ENCODE measurements at regions not wholly inside any gene's neighbourhood (a gene's known extent, or its start where the extent isn't known, plus 50 kb on each side); places are given as distances from the start of the nearest gene placed in this dataset.
A peak's percentile ranks its signal among the peaks of the same experiment; 100 is the strongest.

- peak; percentile 72 for DNase-seq
Measured at GRCh38 chr9:3732077-3733038, 206.6 kb upstream of the RFX3 start.

- DNase-seq = no peak
Measured at GRCh38 chr9:3730511-3730922, 204.7 kb upstream of the RFX3 start.

DNA sequence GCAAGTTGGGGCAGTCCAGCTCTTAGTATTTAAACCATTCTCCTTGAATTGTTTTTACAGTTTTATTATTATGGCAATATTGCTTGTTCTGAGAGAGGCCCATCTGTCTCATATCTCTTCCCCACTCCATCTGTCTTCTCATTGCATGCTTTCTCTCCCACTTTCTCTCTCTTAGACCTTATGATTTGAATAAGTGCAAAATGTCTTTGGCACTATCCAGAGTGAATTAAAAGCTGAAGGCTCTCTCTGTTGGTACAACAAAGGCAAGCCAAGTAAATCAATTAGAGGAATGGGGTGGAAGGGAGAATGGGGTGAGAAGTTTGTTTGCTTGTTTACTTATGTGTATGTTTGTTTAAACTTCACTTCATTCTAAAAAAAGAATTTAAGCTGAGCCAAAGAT lies 195.3 kb upstream of the RFX3 start:
- DNase-seq = no peak

GRCh38 chr9:3719286-3719685 lies 193.5 kb upstream of the RFX3 start:
- no peak for DNase-seq

DNA sequence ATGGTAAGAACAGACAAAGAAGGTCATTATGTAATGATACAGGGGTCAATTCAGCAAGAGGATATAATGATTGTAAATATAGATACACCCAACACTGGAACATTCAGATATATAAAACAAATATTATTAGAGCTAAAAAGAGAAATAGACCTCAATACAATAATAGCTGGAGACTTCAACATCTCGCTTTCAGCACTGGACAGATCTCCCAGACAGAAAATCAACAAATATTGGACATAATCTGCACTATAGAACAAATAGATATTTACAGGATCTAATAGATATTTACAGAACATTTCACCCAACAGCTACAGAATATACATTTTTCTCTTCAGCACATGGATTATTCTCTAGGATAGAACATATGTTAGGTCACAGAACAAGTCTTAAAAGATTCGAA lies 190.6 kb upstream of the RFX3 start:
- DNase-seq = no peak

DNA sequence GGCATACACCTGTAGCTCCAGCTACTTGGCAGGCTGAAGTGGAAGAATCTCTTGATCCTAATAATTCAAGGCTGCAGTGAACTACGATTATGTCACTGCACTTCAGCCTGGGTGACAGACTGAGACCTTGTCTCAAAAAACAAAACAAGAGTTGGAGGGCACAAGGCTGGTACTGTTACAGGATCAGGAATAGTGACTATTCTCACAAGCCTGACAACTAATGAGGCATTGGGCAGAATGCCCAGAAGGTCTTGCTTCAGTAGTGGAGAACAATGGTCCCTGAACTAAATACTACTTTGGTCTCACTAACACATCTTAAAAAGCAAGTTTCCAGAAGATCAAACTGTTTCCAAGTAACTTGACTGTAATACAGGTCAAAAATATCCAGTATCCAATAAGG lies 182.9 kb upstream of the RFX3 start:
- no peak for DNase-seq

- no peak for DNase-seq
Measured at GRCh38 chr9:3704890-3705289, 179.1 kb upstream of the RFX3 start.

GRCh38 chr9:3700772-3701171 lies 175.0 kb upstream of the RFX3 start:
- no peak for DNase-seq

DNA sequence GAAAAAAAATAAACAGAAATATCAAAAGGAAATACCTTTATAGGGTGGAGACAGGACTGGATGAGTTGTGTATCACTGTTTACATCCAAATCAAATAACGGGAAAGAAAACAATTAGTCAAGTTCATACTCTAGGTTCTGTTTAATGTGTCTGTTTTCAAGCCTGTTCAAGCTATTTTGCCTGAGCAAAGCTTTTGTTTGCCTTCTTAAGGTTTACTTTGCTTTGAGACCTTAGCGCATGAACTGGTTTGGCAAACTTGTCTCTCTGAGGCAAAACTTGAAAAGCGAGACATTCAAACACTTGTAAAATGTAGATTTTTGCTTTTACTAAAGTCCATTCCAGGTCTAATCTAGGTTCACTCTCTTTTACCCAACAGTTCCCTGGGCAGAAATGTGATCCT lies 174.1 kb upstream of the RFX3 start:
- no peak for DNase-seq

DNA sequence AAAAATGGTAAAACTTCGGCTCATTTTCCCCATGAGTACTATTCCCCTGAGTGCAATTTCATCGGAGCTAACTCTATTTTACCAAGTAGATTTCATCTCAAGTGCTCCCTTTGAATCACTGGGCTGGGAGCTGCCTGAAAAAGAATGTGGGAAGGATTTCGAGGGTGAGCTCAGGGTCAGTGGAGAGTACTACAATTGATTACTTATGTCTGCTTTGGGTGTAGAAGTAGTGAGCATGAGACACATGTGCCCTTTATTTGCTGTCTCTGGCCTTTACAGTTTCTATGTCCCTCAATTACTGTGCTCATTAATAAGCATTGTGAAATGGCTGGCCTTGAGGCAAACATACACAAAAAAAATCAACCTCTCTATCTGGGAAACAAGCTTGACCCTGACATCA lies 172.7 kb upstream of the RFX3 start:
- DNase-seq = no peak

DNA sequence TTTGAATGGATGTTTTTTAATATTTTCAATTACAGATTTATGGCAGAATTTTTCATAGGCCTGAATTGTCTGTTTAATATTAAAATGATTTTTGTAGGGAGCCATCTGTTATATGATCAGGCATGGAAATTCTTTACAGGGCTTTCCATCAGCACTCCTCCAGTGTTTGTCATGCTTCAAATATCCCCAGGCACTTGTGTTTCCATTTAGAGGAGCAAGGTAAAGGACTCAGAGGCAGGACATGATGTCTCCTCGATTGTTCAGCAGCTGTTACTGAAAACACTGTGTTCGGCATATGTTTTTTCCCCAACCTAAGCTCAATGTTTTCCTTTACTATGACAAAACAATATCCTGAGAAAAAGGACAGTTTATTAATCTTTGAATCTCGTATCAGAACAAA lies 172.3 kb upstream of the RFX3 start:
- DNase-seq = no peak

- DNase-seq = no peak
Measured at GRCh38 chr9:3696368-3696767, 170.6 kb upstream of the RFX3 start.

DNA sequence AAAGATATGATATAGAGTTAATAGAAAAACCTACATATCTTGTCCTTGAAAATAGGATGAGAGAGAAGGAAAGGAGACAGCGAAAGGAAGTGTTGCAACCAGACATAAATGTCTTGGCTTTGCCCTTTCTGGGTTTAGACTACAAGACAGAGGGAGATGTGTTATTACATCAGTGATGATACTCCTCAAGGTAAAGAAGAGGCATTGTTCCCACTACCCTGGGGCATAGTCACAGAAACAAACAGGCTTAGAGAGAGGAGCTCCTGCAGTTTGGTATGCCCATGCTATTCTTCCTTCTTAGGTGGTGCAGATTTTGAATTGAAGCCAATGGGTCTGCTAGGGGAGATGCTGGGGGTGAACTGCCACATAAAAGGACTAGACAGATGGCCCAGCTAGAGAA lies 166.8 kb upstream of the RFX3 start:
- DNase-seq = no peak

DNA sequence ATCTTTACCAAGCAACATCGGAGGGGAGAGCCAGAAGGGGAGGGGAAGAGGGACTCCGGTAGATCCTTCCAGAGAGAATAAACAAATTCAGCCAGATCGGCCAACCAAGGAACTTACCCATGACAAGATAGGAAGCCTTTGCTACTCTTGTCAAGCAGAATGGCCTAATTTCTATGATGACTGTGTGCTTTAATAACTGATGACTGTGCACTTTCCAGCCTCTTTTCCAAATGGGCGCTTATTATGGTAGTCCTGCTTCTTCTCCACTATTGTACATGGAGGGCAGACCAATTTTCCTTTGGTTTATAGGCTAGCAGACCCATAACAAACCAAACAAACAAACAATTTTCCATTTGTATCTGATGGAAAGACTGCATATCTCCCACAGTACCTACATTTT lies 163.8 kb upstream of the RFX3 start:
- no peak for DNase-seq

DNA sequence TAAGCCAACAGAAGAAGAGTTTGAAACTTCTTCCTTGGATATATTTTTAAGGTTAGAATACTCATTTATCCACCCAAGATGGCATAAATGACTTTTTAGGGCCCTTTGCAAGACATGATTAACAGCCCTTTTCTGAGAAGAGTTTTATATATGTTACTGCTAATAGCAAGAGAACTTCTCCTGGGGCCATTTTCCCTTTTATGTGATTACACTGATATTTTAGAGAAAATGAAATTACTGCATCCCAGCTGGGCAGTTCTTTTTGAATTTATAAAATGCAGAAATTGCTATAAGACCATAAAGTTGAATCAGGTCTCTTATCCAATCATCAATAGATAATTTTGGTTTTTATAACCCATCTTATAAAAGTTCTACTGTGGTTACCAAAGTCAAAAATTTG lies 161.3 kb upstream of the RFX3 start:
- DNase-seq = no peak

- no peak for DNase-seq
Measured at GRCh38 chr9:3682186-3682585, 156.4 kb upstream of the RFX3 start.

GRCh38 chr9:3677541-3677940 lies 151.7 kb upstream of the RFX3 start:
- DNase-seq = no peak

- DNase-seq = no peak
Measured at GRCh38 chr9:3676766-3677165, 151.0 kb upstream of the RFX3 start.

- no peak for DNase-seq
Measured at GRCh38 chr9:3675946-3676345, 150.1 kb upstream of the RFX3 start.

DNA sequence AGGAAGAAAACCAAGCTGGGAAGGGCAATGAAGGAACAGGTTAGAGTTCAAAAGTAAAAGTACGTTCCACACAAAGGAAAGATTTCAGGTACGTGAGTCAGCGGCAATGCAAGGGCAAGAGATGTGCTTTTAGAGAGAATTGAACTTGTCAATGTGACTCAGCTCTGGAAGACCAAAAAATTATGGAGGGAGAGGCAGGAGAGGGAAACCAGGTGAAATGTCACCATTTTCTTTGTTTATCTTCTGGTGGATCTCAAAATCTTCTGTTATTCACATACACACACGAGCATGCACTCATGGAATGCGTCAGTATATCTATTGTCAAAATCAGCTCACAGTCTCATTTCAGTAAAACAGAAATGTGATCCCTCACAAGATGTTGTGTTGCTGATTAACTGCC lies 148.8 kb upstream of the RFX3 start:
- no peak for DNase-seq

DNA sequence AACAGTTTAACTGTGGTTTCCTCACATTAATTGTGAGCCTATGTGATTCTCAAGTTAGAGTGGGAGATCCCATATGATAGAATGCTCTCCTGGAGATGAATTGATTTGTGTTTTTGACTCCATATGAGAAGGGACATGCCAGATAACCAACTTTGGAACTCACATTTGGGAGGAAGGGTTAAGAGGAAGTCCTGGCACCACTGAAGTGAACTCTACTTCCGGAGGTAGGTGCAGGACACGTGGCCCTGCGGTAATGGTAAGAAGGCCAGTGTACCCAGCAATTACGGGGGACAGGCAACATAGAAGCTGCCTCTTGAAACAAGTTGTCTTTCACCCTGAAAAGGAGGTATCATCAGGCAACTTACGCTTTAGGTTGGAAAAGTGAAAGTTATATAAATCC lies 146.6 kb upstream of the RFX3 start:
- DNase-seq = no peak

DNA sequence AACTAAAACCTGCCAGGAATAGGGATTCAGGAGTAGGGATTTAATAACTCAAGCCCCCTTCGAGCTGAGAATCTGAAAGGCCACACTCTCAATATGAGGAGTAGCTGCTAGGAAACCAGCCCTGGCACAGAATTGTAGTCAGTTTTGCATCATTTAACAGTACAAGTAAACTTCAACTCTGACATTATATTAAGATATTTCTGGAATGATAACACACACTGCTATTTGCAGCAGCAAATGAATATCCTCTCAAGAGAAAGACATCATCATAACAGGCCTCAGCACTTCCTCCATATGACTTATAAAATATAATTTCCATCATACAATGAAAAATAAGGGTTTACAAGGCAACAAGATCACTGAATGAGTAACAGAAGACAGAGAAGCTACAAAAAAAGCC lies 138.2 kb upstream of the RFX3 start:
- no peak for DNase-seq

- DNase-seq = no peak
Measured at GRCh38 chr9:3662671-3663070, 136.9 kb upstream of the RFX3 start.

- no peak for DNase-seq
Measured at GRCh38 chr9:3660936-3661335, 135.1 kb upstream of the RFX3 start.

GRCh38 chr9:3659647-3660046 lies 133.8 kb upstream of the RFX3 start:
- no peak for DNase-seq
